ENCODE measurements at regions not wholly inside any gene's neighbourhood (a gene's known extent, or its start where the extent isn't known, plus 50 kb on each side); places are given as distances from the start of the nearest gene placed in this dataset.

GRCh38 chr18:3388980-3389379, 61.0 kb upstream of the TGIF1 start:
- peaks cover 2% of the 10 kb centered on the region for H3K9me3 ChIP-seq (ENCODE audit: control insufficient read depth, low read length)
- 71 to 73% methylated on average over 4 of the region's 4 CpGs for WGBS, 2 experiments
- no peaks in the 10 kb centered on the region for H3K27me3 ChIP-seq (ENCODE audit: control insufficient read depth, insufficient read depth, low read length, poor library complexity, severe bottlenecking)
- H3K36me3 ChIP-seq (ENCODE audit: control insufficient read depth, insufficient read depth, low read length), result no peaks in the 10 kb centered on the region
- no peak overlapping the region for H3K4me3 ChIP-seq (ENCODE audit: insufficient read depth, low read depth, low read length)
- no peaks in the 10 kb centered on the region for H3K4me1 ChIP-seq (ENCODE audit: control insufficient read depth, insufficient read depth, low read length)
- H3K27ac ChIP-seq (ENCODE audit: insufficient read depth, low read depth, low read length, poor library complexity, severe bottlenecking), result no peak overlapping the region

- Histone ChIP-seq H3K27ac (ENCODE audit: insufficient read depth, low read depth, low read length, poor library complexity, severe bottlenecking) (no peak overlapping the region), H3K9me3 (ENCODE audit: control insufficient read depth, low read length) (peaks cover 2% of the 10 kb centered on the region), H3K4me3 (ENCODE audit: insufficient read depth, low read depth, low read length) (no peak overlapping the region), H3K27me3 (ENCODE audit: control insufficient read depth, insufficient read depth, low read length, poor library complexity, severe bottlenecking) (no peaks in the 10 kb centered on the region), H3K36me3 (ENCODE audit: control insufficient read depth, insufficient read depth, low read length) (no peaks in the 10 kb centered on the region), H3K4me1 (ENCODE audit: control insufficient read depth, insufficient read depth, low read length) (no peaks in the 10 kb centered on the region)
- WGBS, 2 experiments, result 95 to 97% methylated on average over 3 of the region's 3 CpGs
Observed at GRCh38 chr18:3389977-3390376, 60.0 kb upstream of the TGIF1 start.

GRCh38 chr18:3391704-3392466, 58.1 kb upstream of the TGIF1 start:
- no peak overlapping the region for H3K4me3 ChIP-seq (ENCODE audit: insufficient read depth, low read depth, low read length)
- no peak overlapping the region for H3K27ac ChIP-seq (ENCODE audit: insufficient read depth, low read depth, low read length, poor library complexity, severe bottlenecking)
- H3K9me3 ChIP-seq (ENCODE audit: control insufficient read depth, low read length), result peaks cover 2% of the 10 kb centered on the region
- WGBS, 2 experiments, result 90 to 91% methylated on average over 4 to 5 of the region's 5 CpGs
- no peaks in the 10 kb centered on the region for H3K27me3 ChIP-seq (ENCODE audit: control insufficient read depth, insufficient read depth, low read length, poor library complexity, severe bottlenecking)
- H3K4me1 ChIP-seq (ENCODE audit: control insufficient read depth, insufficient read depth, low read length), result no peaks in the 10 kb centered on the region
- H3K36me3 ChIP-seq (ENCODE audit: control insufficient read depth, insufficient read depth, low read length), result no peaks in the 10 kb centered on the region

GRCh38 chr18:3392467-3392855, 57.5 kb upstream of the TGIF1 start:
- Histone ChIP-seq H3K27ac (ENCODE audit: insufficient read depth, low read depth, low read length, poor library complexity, severe bottlenecking) (no peak overlapping the region), H3K9me3 (ENCODE audit: control insufficient read depth, low read length) (peaks cover 2% of the 10 kb centered on the region), H3K4me3 (ENCODE audit: insufficient read depth, low read depth, low read length) (no peak overlapping the region), H3K27me3 (ENCODE audit: control insufficient read depth, insufficient read depth, low read length, poor library complexity, severe bottlenecking) (no peaks in the 10 kb centered on the region), H3K36me3 (ENCODE audit: control insufficient read depth, insufficient read depth, low read length) (no peaks in the 10 kb centered on the region), H3K4me1 (ENCODE audit: control insufficient read depth, insufficient read depth, low read length) (no peaks in the 10 kb centered on the region)
- 73 to 75% methylated on average over 2 of the region's 2 CpGs for WGBS, 2 experiments

GRCh38 chr18:3394648-3395047, 55.3 kb upstream of the TGIF1 start:
- WGBS, 2 experiments, result 94 to 95% methylated on average over 5 of the region's 5 CpGs

GRCh38 chr18:3395466-3395865, 54.5 kb upstream of the TGIF1 start:
- Histone ChIP-seq H3K9me3 (ENCODE audit: control insufficient read depth, low read length) (peaks cover 2% of the 10 kb centered on the region), H3K4me1 (ENCODE audit: control insufficient read depth, insufficient read depth, low read length) (no peaks in the 10 kb centered on the region), H3K36me3 (ENCODE audit: control insufficient read depth, insufficient read depth, low read length) (no peaks in the 10 kb centered on the region), H3K27ac (ENCODE audit: insufficient read depth, low read depth, low read length, poor library complexity, severe bottlenecking) (no peak overlapping the region), H3K4me3 (ENCODE audit: insufficient read depth, low read depth, low read length) (no peak overlapping the region), H3K27me3 (ENCODE audit: control insufficient read depth, insufficient read depth, low read length, poor library complexity, severe bottlenecking) (no peaks in the 10 kb centered on the region)
- 93 to 96% methylated on average over 1 to 2 of the region's 2 CpGs for WGBS, 2 experiments

More at GRCh38 chr18:3394648-3395047, 55.3 kb upstream of the TGIF1 start:
- Histone ChIP-seq H3K27me3 (ENCODE audit: control insufficient read depth, insufficient read depth, low read length, poor library complexity, severe bottlenecking) (no peaks in the 10 kb centered on the region), H3K36me3 (ENCODE audit: control insufficient read depth, insufficient read depth, low read length) (no peaks in the 10 kb centered on the region), H3K27ac (ENCODE audit: insufficient read depth, low read depth, low read length, poor library complexity, severe bottlenecking) (no peak overlapping the region), H3K4me3 (ENCODE audit: insufficient read depth, low read depth, low read length) (no peak overlapping the region), H3K9me3 (ENCODE audit: control insufficient read depth, low read length) (peaks cover 2% of the 10 kb centered on the region), H3K4me1 (ENCODE audit: control insufficient read depth, insufficient read depth, low read length) (no peaks in the 10 kb centered on the region)

GRCh38 chr18:3397031-3397750, 52.8 kb upstream of the TGIF1 start:
- no peaks in the 10 kb centered on the region for H3K9me3 ChIP-seq (ENCODE audit: control insufficient read depth, low read length)
- H3K27me3 ChIP-seq (ENCODE audit: control insufficient read depth, insufficient read depth, low read length, poor library complexity, severe bottlenecking), result no peaks in the 10 kb centered on the region
- no peak overlapping the region for H3K27ac ChIP-seq (ENCODE audit: insufficient read depth, low read depth, low read length, poor library complexity, severe bottlenecking)
- no peaks in the 10 kb centered on the region for H3K4me1 ChIP-seq (ENCODE audit: control insufficient read depth, insufficient read depth, low read length)
- no peak overlapping the region for H3K4me3 ChIP-seq (ENCODE audit: insufficient read depth, low read depth, low read length)
- 92 to 93% methylated on average over 7 of the region's 7 CpGs for WGBS, 2 experiments
- no peaks in the 10 kb centered on the region for H3K36me3 ChIP-seq (ENCODE audit: control insufficient read depth, insufficient read depth, low read length)

GRCh38 chr18:3397786-3398185, 52.2 kb upstream of the TGIF1 start:
- no peaks in the 10 kb centered on the region for H3K4me1 ChIP-seq (ENCODE audit: control insufficient read depth, insufficient read depth, low read length)
- no peaks in the 10 kb centered on the region for H3K9me3 ChIP-seq (ENCODE audit: control insufficient read depth, low read length)
- H3K27me3 ChIP-seq (ENCODE audit: control insufficient read depth, insufficient read depth, low read length, poor library complexity, severe bottlenecking), result no peaks in the 10 kb centered on the region
- no peak overlapping the region for H3K4me3 ChIP-seq (ENCODE audit: insufficient read depth, low read depth, low read length)
- no peak overlapping the region for H3K27ac ChIP-seq (ENCODE audit: insufficient read depth, low read depth, low read length, poor library complexity, severe bottlenecking)
- WGBS, 2 experiments, result 66 to 77% methylated on average over 2 of the region's 2 CpGs
- H3K36me3 ChIP-seq (ENCODE audit: control insufficient read depth, insufficient read depth, low read length), result no peaks in the 10 kb centered on the region
